ENCODE measurements at regions not wholly inside any gene's neighbourhood (a gene's known extent, or its start where the extent isn't known, plus 50 kb on each side); places are given as distances from the start of the nearest gene placed in this dataset.
"Not testable (repeated sequence)": the region's sequence is repeated elsewhere in the genome, so short reads cannot be mapped to it uniquely, and the experiment has no call there.

DNA sequence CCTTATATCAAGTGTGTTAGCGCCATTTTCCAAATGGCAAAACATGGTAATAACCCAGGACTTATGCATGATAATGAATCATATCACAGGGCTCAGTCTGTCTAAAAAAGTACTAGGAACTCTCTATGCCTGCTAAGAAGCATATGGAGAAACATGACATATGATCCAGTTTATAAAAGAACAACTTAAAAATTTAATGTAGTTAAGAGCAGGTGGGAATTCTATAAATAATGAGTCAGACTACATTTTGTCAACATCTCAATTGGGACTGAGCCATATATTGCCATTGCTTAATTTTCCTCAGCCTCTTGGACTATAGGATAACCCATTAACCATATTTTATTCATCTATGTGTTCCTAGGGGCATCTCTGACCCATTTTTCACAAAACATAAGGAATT lies 360.4 kb upstream of the AGA start:
- no peak for DNase-seq (ENCODE audit: low spot score)

GRCh38 chr4:177803151-177803550 lies 360.9 kb upstream of the AGA start:
- DNase-seq (ENCODE audit: low spot score): no peak

- no peak for DNase-seq (ENCODE audit: low spot score)
Measured at GRCh38 chr4:177809791-177810190, 367.6 kb upstream of the AGA start.

GRCh38 chr4:177810220-177810619 lies 368.0 kb upstream of the AGA start:
- DNase-seq (ENCODE audit: low spot score): no peak

DNA sequence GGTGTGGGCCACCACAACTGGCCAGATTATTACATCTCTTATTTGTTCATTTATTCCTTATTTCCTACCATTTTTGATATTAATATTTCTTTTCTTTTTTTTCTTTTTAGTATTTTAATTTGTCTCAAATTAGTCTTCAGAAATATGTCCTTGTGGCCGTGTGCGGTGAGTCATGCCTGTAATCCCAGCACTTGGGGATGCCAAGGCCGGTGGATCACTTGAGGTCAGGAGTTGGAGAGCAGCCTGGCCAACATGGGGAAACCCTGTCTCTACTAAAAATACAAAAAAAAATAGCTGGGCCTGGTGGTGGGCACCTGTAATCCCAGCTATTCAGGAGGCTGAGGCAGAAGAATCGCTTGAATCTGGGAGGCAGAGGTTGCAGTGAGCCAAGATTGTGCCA lies 376.2 kb upstream of the AGA start:
- DNase-seq (ENCODE audit: low spot score): not testable (repeated sequence)

- no peak for DNase-seq (ENCODE audit: low spot score)
Measured at GRCh38 chr4:177826973-177827372, 384.7 kb upstream of the AGA start.

GRCh38 chr4:177841258-177841657 lies 399.0 kb upstream of the AGA start:
- DNase-seq (ENCODE audit: low spot score): no peak

DNA sequence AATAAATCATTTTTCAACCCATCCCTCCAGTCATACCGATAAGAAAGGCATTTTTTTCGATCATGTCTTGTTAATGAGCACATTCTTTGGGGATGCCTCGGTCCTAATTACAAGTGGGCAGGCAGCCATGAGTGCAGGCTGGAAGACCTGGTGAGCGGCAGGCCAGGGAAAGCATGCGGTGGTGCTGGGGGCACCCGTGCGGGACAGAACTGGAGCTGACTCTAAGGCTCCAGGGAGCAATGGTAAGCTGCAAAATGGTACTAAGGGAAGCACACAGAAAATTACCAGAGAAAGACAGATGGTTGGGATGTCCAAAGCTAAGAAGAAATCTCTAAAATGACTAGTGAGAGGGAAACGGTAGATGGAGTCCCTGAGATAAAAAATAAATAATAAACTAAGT lies 411.0 kb upstream of the AGA start:
- DNase-seq (ENCODE audit: low spot score): no peak

- no peak for DNase-seq (ENCODE audit: low spot score)
Measured at GRCh38 chr4:177855507-177856197, 413.4 kb upstream of the AGA start.

- DNase-seq (ENCODE audit: low spot score): no peak
Measured at GRCh38 chr4:177860171-177860570, 417.9 kb upstream of the AGA start.

DNA sequence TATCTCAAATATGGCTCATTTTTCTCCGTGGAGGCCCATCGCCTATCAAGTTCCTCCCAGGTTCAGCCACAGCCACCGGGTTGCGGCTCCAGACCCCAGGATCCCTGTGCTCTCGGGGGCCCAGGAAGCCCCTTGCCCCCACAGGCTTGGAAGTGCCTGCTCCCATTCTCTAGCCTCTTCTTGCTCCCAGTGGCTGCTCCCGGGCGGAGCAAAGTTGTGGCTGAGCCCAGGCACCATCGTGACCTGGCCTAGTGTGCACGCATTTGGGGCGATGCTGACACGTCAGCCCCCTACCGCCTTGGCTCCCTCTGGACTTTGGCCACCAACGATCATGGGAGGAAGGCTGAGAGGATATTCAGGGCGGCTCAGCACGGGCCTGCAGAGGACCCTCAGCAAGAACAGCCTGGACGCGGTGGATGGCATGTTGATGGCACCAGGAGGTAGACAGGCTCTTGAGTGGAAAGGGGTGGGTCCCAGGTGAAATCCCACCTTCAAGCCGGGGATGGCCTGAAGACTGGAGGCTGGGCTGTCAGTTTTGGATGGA lies 419.4 kb upstream of the AGA start:
- DNase-seq (ENCODE audit: low spot score): no peak

- DNase-seq (ENCODE audit: low spot score): no peak
Measured at GRCh38 chr4:177862541-177863176, 420.4 kb upstream of the AGA start.

DNA sequence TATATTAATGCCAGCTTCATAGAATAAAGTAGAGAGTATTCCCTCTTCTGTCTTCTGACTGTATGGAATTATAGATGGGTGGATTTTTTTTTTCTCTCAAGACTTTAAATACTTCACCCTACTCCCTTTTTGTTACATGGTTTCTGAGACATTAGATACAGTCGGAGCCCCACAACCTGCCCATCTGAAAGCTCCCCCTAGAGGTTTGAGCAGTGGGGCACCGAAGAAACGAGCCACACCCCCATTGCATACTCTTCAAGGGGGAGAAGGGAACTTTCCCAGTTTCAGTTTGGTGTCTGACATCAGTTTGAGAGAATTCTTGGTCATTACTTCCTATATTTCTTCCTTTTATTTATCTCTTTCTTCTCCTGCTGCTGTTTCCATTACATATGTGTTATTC lies 437.6 kb upstream of the AGA start:
- DNase-seq (ENCODE audit: low spot score): no peak

DNA sequence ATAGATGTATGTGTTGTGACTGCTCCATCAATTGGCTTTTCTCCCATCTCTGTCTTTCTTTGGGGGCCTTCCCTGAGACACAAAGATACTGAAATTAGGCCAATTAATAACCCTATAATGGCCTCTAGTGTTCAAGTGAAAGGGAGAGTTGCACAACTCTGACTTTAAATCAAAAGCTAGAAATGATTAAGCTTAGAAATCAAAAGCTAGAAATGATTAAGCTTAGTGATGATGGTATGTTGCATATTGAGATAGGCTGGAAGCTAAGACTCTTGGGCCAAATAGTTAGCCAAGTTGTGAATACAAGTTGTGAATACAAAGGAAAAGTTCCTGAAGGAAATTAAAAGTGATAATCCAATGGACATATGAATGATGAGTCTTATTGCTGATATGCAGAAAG lies 452.9 kb upstream of the AGA start:
- DNase-seq (ENCODE audit: low spot score): no peak

DNA sequence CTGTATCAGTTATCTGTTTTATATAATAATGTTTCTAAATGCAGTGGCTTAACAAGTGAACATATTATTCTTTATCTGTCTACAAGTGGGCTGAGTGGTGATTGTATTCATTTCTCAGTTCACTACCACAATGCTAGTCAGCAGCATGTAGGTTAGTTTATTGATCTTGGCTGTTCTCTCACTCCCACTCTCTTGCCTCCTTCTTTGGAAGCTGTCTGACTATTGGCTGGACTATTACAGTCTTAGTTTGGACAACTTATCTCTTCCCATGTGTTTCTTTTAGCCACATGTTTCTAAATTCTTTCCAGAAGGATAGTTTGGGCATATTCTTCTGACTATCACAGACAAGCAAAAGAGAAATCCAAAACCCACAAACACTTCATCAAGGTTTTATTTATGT lies 459.5 kb upstream of the AGA start:
- no peak for DNase-seq (ENCODE audit: low spot score)

DNA sequence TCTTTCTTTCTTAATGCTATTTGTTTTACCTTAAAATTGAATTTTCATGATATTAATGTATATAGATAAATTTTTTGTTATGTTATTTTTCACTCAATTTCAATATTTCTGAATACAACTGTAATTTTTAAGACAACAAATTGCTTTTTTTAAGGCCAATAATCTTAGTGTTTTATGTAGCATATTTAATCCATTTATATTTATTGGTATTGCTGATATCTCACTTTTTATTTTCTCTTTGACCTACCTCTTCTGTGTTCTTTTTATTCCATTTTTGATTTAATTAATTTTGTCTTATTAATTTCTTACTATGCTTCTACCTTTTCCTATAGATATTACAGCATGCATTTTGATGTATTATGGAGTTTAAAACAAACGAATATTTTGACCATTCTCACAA lies 460.1 kb upstream of the AGA start:
- DNase-seq (ENCODE audit: low spot score): no peak

- no peak for DNase-seq (ENCODE audit: low spot score)
Measured at GRCh38 chr4:177907736-177908424, 465.6 kb upstream of the AGA start.

- DNase-seq (ENCODE audit: low spot score): no peak
Measured at GRCh38 chr4:177921715-177922114, 479.5 kb upstream of the AGA start.

DNA sequence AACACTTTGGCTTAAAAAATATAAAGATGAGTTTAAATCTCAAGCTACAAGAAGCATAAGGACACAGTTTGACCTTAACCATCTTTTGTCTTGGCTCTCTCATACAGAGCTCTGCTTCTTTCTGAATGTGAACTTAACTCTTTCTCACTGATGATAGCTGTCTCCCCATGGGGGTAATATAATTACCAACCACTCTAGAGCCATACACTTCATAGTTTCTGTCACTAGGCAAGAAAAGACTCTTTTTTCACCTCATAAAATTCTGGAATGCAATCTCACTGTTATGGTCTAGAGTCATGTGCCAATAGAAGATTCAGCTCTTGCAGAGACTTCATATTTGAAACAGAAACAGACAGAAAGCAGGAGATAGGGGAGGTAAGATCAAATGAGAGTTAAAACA lies 481.7 kb upstream of the AGA start:
- DNase-seq (ENCODE audit: low spot score): no peak

DNA sequence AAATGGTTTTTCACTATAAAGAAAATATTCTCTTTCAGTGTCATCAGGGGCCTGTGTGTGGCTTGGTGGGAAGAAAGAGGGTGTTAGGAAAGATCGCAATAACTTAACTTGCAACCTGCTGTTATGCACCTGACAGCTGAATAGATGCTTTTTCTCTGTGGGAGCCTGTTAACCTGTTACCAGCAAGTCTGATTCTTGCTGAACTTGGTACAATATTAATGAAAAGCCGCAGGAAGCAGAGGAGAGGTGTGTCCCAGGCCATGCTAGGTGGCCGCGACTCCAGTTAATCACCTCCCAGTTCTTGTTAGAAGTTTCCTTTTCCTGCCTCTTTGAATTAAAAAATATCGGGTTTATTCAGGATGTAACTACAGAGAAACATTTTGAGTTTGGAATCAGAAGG lies 494.8 kb upstream of the AGA start:
- DNase-seq (ENCODE audit: low spot score): no peak

DNA sequence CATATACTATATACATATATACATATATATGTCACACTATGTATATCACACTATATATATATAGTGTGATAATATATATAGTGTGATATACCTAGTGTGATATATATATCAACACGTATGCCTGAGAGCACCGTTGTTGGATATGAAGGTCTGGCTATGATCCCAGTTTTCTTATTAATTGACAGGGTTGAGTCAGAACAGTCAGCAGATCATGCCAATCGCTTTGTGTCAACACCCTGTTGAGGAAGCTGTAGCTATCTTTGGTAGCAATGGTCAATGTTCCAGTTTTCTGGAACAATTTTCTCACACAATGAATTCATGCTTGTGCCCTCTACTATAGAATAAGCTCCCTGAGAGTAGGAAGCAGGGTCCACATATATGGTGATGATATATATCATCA lies 496.0 kb upstream of the AGA start:
- no peak for DNase-seq (ENCODE audit: low spot score)

GRCh38 chr4:177945268-177945667 lies 503.0 kb upstream of the AGA start:
- DNase-seq (ENCODE audit: low spot score): no peak

- no peak for DNase-seq (ENCODE audit: low spot score)
Measured at GRCh38 chr4:177947607-177948006, 505.4 kb upstream of the AGA start.
